ENCODE measurements at regions not wholly inside any gene's neighbourhood (a gene's known extent, or its start where the extent isn't known, plus 50 kb on each side); places are given as distances from the start of the nearest gene placed in this dataset.

- intact Hi-C loops (cut with DNase I), result no loop called here
- H3K27me3 ChIP-seq (ENCODE audit: low read depth), result no peaks in the 10 kb centered on the region
- no peak overlapping the region for H3K27ac ChIP-seq
- DNase-seq, result no peak
- no peak overlapping the region for H3K4me3 ChIP-seq
- no peaks in the 10 kb centered on the region for H3K36me3 ChIP-seq
- no peak for TF ChIP-seq CTCF (IDR thresholded peaks at IDR 0.05)
- H3K9me3 ChIP-seq, result no peaks in the 10 kb centered on the region
- no peaks in the 10 kb centered on the region for H3K4me1 ChIP-seq
- ATAC-seq, result no peak
Observed at GRCh38 chr4:166341992-166342391, 469.0 kb downstream of the TLL1 start.

- H3K36me3 ChIP-seq, result no peaks in the 10 kb centered on the region
- no peaks in the 10 kb centered on the region for H3K4me1 ChIP-seq
- no peak for ATAC-seq
- H3K27me3 ChIP-seq (ENCODE audit: low read depth), result no peaks in the 10 kb centered on the region
- H3K4me3 ChIP-seq, result no peak overlapping the region
- intact Hi-C loops (cut with DNase I), result no loop called here
- peaks cover 3% of the 10 kb centered on the region for H3K9me3 ChIP-seq
- no peak for DNase-seq
- no peak for TF ChIP-seq CTCF (IDR thresholded peaks at IDR 0.05)
- H3K27ac ChIP-seq, result no peak overlapping the region
Observed at GRCh38 chr4:166363198-166363597, 490.2 kb downstream of the TLL1 start.

GRCh38 chr4:166366012-166366411 is 493.0 kb downstream of the TLL1 start:
- no peak for TF ChIP-seq CTCF (IDR thresholded peaks at IDR 0.05)
- H3K4me3 ChIP-seq, result no peak overlapping the region
- H3K9me3 ChIP-seq, result peaks cover 4% of the 10 kb centered on the region
- intact Hi-C loops (cut with DNase I), result no loop called here
- H3K27ac ChIP-seq, result no peak overlapping the region
- no peak for DNase-seq
- H3K36me3 ChIP-seq, result no peaks in the 10 kb centered on the region
- no peaks in the 10 kb centered on the region for H3K27me3 ChIP-seq (ENCODE audit: low read depth)
- ATAC-seq, result no peak
- H3K4me1 ChIP-seq, result no peaks in the 10 kb centered on the region

GRCh38 chr4:166377578-166377977 is 504.5 kb downstream of the TLL1 start:
- DNase-seq (no peak), ATAC-seq (no peak)
- H3K27ac ChIP-seq, result no peak overlapping the region
- no peaks in the 10 kb centered on the region for H3K36me3 ChIP-seq
- H3K27me3 ChIP-seq (ENCODE audit: low read depth), result no peaks in the 10 kb centered on the region
- H3K4me1 ChIP-seq, result no peaks in the 10 kb centered on the region
- peaks cover 26% of the 10 kb centered on the region for H3K9me3 ChIP-seq
- H3K4me3 ChIP-seq, result no peak overlapping the region
- no peak for TF ChIP-seq CTCF (IDR thresholded peaks at IDR 0.05)
- intact Hi-C loops (cut with DNase I), result no loop called here

GRCh38 chr4:166386491-166387360 is 513.7 kb downstream of the TLL1 start:
- intact Hi-C loops (cut with DNase I), result no loop called here
- ATAC-seq, result no peak
- Histone ChIP-seq H3K27ac (no peak overlapping the region), H3K27me3 (ENCODE audit: low read depth) (no peaks in the 10 kb centered on the region), H3K9me3 (no peaks in the 10 kb centered on the region), H3K36me3 (no peaks in the 10 kb centered on the region), H3K4me3 (no peak overlapping the region), H3K4me1 (no peaks in the 10 kb centered on the region)
- TF ChIP-seq CTCF (IDR thresholded peaks at IDR 0.05), result no peak
- DNase-seq, result no peak
